NCI-H1417 treated with DMSO at 0.1 percent for 48 hours (cell line): ENCODE measurements at regions not wholly inside any gene's neighbourhood (a gene's known extent, or its start where the extent isn't known, plus 50 kb on each side); places are given as distances from the start of the nearest gene placed in this dataset.
"Not testable (repeated sequence)": the region's sequence is repeated elsewhere in the genome, so short reads cannot be mapped to it uniquely, and the experiment has no call there.

Source experiments
- DNase-seq: peaks from one replicate; lab custom pipeline; 2025; lab: John Stamatoyannopoulos, UW

GRCh38 chr10:84938117-84938905 lies 609.9 kb downstream of the CCSER2 start:
- DNase-seq, result no peak

- no peak for DNase-seq
These were observed 615.2 kb downstream of the CCSER2 start for GRCh38 chr10:84943541-84943940.

GRCh38 chr10:84944187-84944586 lies 615.8 kb downstream of the CCSER2 start:
- DNase-seq, result no peak

- DNase-seq, result no peak
These were observed 617.4 kb downstream of the CCSER2 start for GRCh38 chr10:84945791-84946190.

- DNase-seq, result no peak
These were observed 618.5 kb downstream of the CCSER2 start for GRCh38 chr10:84946904-84947303.

- DNase-seq, result no peak
These were observed 620.3 kb downstream of the CCSER2 start for GRCh38 chr10:84948644-84949043.

GRCh38 chr10:84951616-84952015 lies 623.2 kb downstream of the CCSER2 start:
- no peak for DNase-seq

GRCh38 chr10:84957427-84957826 lies 629.0 kb downstream of the CCSER2 start:
- DNase-seq, result no peak

- DNase-seq, result no peak
These were observed 637.1 kb downstream of the CCSER2 start for GRCh38 chr10:84965468-84965867.

GRCh38 chr10:84966708-84967441 lies 638.5 kb downstream of the CCSER2 start:
- DNase-seq, result no peak

- not testable (repeated sequence) for DNase-seq
These were observed 640.9 kb downstream of the CCSER2 start for GRCh38 chr10:84969297-84969696.

- DNase-seq, result no peak
These were observed 658.6 kb downstream of the CCSER2 start for GRCh38 chr10:84987039-84987438.

- no peak for DNase-seq
These were observed 659.6 kb downstream of the CCSER2 start for GRCh38 chr10:84988011-84988410.

GRCh38 chr10:84990713-84991112 lies 662.3 kb downstream of the CCSER2 start:
- no peak for DNase-seq

GRCh38 chr10:84991301-84991700 lies 662.9 kb downstream of the CCSER2 start:
- DNase-seq, result no peak

GRCh38 chr10:84993251-84994035 lies 665.1 kb downstream of the CCSER2 start:
- DNase-seq, result no peak

GRCh38 chr10:84994722-84995121 lies 666.3 kb downstream of the CCSER2 start:
- DNase-seq, result no peak

GRCh38 chr10:84996580-84996979 lies 668.2 kb downstream of the CCSER2 start:
- DNase-seq, result no peak

GRCh38 chr10:84997870-84998269 lies 669.5 kb downstream of the CCSER2 start:
- no peak for DNase-seq

GRCh38 chr10:84999929-85000328 lies 671.5 kb downstream of the CCSER2 start:
- no peak for DNase-seq

- no peak for DNase-seq
These were observed 674.7 kb downstream of the CCSER2 start for GRCh38 chr10:85003083-85003482.

- peak; percentile 55 for DNase-seq
These were observed 680.2 kb downstream of the CCSER2 start for GRCh38 chr10:85008488-85009184.
